VCaP (cell line): ENCODE measurements at regions not wholly inside any gene's neighbourhood (a gene's known extent, or its start where the extent isn't known, plus 50 kb on each side); places are given as distances from the start of the nearest gene placed in this dataset.

ENCODE experiments used
- H3K27ac ChIP-seq: fragments of 450-650 bp; 2 replicates; pipeline ENCODE4 v1.5.1; 2017
- TF ChIP-seq, protein P1 (sequence below): fragments of 450-650 bp; conservative IDR thresholded peaks from 2 replicates; pipeline ENCODE4 v1.5.1; 2017; ENCODE audit warnings: mild to moderate bottlenecking, moderate library complexity

DNA sequence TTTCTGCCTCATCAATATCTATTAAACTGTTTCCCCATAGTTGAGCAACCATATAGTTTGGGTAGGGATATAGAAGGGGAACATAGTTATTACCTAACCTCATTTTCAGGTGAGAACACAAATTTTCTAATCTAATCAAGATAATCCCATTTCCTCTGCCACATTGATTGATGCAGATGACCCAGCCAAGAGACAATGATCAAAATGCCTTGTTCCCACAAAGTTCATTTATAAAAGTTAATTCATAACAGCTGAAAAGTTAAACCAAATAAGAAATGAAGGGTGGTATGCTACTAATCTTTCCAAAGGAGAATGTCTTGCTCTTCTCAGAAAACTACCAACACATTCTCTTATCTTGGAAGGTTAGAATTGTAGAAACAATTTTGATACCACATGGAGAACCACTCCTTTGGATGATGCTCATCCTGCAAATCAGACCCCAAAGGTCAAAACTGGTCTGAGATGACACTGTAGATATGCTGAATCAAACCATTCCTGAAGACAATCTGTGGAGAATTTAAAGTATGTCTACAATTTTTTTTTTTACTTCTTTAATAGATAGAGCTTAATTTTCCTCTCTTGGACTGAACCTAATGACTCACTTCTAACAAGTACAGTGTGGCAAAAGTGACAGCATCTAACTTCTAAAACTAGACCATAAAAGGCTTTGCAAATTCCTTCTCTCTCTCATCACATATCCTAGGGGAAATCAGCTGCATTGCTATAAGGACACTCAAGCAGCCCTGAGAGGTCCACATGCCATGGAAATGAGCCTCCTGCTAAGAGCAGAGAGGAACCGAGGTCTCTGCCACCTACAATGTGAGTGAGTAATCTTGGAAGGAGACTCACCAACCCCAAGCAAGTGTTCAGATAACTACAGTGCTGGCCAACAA, 586.7 kb upstream of the TUSC1 start:
- no peak overlapping the region for H3K27ac ChIP-seq
- TF ChIP-seq, protein P1, sequence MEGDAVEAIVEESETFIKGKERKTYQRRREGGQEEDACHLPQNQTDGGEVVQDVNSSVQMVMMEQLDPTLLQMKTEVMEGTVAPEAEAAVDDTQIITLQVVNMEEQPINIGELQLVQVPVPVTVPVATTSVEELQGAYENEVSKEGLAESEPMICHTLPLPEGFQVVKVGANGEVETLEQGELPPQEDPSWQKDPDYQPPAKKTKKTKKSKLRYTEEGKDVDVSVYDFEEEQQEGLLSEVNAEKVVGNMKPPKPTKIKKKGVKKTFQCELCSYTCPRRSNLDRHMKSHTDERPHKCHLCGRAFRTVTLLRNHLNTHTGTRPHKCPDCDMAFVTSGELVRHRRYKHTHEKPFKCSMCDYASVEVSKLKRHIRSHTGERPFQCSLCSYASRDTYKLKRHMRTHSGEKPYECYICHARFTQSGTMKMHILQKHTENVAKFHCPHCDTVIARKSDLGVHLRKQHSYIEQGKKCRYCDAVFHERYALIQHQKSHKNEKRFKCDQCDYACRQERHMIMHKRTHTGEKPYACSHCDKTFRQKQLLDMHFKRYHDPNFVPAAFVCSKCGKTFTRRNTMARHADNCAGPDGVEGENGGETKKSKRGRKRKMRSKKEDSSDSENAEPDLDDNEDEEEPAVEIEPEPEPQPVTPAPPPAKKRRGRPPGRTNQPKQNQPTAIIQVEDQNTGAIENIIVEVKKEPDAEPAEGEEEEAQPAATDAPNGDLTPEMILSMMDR = no peak

DNA sequence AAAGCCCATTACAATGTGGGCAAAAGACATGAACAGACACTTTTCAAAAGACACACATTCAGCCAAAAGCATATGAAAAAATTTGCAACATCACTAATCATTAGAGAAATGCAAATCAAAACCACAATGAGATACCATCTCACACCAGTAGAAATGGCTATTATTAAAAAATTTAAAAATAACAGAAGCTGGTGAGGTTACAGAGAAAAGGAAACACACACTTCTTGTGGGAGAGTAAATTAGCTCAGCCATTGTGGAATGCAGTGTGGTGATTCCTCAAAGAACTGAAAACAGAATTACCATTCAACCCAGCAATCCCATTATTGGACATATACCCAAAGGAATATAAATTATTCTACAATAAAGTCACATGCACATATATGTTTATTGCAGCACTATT, 585.2 kb upstream of the TUSC1 start:
- TF ChIP-seq, protein P1 = no peak
- H3K27ac ChIP-seq = no peak overlapping the region

DNA sequence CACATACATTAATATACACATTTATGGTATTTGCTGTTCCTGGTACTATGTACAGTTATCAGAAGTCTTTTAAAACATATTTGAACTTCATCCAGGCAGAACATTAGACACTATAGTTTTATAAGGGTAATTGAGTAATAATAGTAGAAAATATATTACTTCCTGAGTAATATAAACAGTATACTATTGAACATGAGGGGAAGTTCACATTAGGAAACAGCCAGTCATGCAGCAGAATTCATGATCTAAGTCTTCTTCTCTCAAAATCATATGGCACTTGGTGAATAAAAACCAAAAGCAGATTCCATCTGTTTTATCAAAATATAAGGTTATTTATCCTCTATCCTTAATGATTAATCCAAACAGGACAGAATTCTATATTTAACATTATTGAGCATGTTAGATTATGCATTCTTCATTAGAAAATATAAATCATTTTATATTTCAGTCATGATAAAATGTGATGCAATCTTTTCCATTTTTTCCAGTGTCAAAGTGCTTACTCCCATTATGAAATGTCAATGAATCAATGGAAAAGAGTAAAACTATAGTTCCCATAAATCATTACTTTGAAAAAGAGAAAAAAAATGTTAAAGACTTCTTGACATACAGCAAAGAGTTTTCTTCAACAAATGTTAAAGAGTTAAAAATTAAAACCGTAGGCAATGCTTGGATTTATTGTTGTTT, 584.3 kb upstream of the TUSC1 start:
- H3K27ac ChIP-seq = no peak overlapping the region
- TF ChIP-seq, protein P1 = no peak

DNA sequence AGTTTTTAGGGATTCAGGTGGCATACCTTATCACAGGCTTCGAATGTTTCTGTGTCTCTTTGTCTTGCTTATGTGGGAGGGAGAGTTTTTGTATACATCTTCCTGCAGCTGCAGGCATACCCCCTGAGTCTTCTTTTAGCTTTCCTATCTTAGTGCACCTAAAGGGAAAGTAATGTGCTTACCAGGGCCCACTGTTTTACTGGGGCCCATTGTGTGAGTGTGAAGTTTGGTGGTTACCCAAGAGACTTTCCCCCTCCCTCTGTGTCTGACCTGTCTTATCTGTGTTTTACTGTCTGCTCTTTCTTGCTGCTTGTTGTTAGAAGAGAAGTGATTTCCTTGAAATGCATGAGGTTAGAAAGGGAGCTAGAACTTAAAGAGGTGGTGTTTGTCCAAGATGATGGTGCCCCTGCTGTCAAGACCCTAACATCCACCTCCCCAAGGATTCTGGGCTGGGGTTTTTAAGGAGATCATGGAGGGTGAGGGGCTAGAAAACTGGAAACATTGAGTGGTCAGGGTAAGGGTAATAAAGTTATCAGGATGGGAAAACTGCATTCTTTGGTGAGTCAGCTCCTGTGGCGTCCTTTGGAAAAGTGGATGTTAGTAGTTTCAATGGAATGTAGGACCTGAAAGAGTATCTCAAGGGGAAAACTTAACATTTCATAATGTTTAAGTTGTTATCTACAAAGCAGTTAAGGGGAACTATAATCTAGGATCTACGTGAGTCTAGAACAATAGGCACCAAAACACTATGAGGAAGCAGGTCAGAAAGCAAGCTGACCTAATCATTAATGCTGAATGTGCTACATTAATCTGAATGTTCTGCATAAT, 583.5 kb upstream of the TUSC1 start:
- H3K27ac ChIP-seq = no peak overlapping the region

DNA sequence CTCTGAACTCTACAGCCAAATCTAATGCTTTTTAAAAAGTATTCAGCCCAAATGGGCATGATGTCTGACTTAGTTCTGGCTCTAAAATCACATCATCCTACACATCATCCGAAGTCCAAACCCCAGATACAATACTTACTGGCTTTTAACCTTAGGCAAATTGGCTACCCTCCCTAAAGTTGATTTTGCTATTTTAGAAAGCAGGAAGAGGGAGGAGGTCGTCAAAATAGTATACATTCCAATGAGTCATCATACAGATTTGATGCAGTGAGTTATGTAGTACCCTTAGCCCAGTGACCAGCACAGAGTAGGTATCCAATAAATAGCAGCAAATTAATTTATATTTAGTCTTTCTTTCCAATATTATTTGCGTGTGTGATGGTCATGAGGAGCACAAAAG, 582.0 kb upstream of the TUSC1 start:
- no peak overlapping the region for H3K27ac ChIP-seq
- TF ChIP-seq, protein P1 = no peak

More for the DNA sequence above, 583.5 kb upstream of the TUSC1 start:
- TF ChIP-seq, protein P1 = no peak

DNA sequence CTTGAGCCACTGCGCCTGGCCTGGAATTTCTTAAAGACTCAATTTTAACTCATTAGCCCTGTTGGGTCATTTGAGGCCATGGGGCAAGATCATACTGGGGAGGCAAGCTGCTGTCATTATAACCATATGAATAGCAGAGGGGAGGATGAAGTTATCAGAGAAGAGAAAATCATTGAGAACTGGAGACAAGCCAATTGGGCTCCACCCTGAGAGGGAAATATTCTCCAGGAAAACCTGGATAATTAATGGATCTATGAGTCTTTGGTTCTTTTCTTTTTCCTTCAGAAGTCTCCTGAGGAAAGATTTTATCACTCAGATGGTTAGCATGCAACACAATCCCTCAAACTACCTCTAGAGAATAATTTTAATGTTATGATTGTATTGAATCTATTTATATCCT, 569.6 kb upstream of the TUSC1 start:
- no peak overlapping the region for H3K27ac ChIP-seq
- TF ChIP-seq, protein P1 = no peak
